Esophagus muscularis mucosa (tissue), 4 donors: ENCODE measurements at regions not wholly inside any gene's neighbourhood (a gene's known extent, or its start where the extent isn't known, plus 50 kb on each side); places are given as distances from the start of the nearest gene placed in this dataset.

Source experiments
- DNase-seq: peaks from one replicate; pipeline ENCODE4 v3.0.0-alpha.2; 2017; ENCODE audit errors: extremely low spot score
- H3K27ac ChIP-seq, 4 donors: fragments of 200-600 bp; sonication (generic); replicated peaks in 1 of 4; 1 replicate in 3 of 4; 2 replicates in 1 of 4; pipeline ENCODE4 v1.5.1; 2016 to 2019; ENCODE audit warnings: mild to moderate bottlenecking in 1 of 4
- H3K27me3 ChIP-seq, 4 donors: fragments of 200-600 bp; sonication (generic); one replicate each; pipeline versions ENCODE4 v1.5.1 to v1.6.0; 2016 to 2019
- H3K36me3 ChIP-seq, 4 donors: fragments of 200-600 bp; sonication (generic); one replicate each; pipeline ENCODE4 v1.5.1; 2016 to 2019
- H3K4me1 ChIP-seq, 4 donors: fragments of 200-600 bp; sonication (generic); one replicate each; pipeline ENCODE4 v1.5.1; 2016 to 2019
- H3K4me3 ChIP-seq, 4 donors: fragments of 200-600 bp; sonication (generic); 1 replicate in 2 of 4; 2 replicates in 2 of 4; pipeline ENCODE4 v1.5.1; 2016 to 2019; ENCODE audit warnings: mild to moderate bottlenecking in 4 of 4, moderate library complexity in 1 of 4
- H3K9me3 ChIP-seq, 4 donors: fragments of 200-600 bp; sonication (generic); 1 replicate in 3 of 4; 2 replicates in 1 of 4; pipeline ENCODE4 v1.5.1; 2016 to 2019
- CTCF ChIP-seq, 3 experiments: fragments of 200-600 bp in 2 of 3; fragments of 450-650 bp in 1 of 3; sonication (generic) in 2 of 3; IDR thresholded peaks; one replicate each; pipeline ENCODE4 v1.5.1; 2017 to 2019; ENCODE audit warnings: antibody characterized with exemption in 3 of 3, mild to moderate bottlenecking in 2 of 3, moderate library complexity in 1 of 3
- EP300 ChIP-seq: sonication (generic); formaldehyde crosslinking; IDR thresholded peaks from one replicate; pipeline ENCODE4 v1.6.1; 2017; ENCODE audit warnings: antibody characterized with exemption
- POLR2A ChIP-seq: fragments of 450-650 bp; IDR thresholded peaks from one replicate; pipeline ENCODE4 v1.6.1; 2017; ENCODE audit warnings: antibody characterized with exemption, moderate library complexity, mild to moderate bottlenecking, low read depth
- POLR2AphosphoS5 ChIP-seq, 2 donors: sonication (generic); formaldehyde crosslinking; IDR thresholded peaks; one replicate each; pipeline ENCODE4 v1.6.1; 2017; ENCODE audit warnings: antibody characterized with exemption in 2 of 2
- WGBS: methylation state at CpG from one replicate; pipeline ENCODE4 v1.1.5; 2018; 5-methylcytosine and 5-hydroxymethylcytosine counted together
- intact Hi-C: fragments of 100-400 bp; cut with DNase I; formaldehyde crosslinking; loops from one replicate; pipeline ENCODE4 v1.15.1; 2023

DNA sequence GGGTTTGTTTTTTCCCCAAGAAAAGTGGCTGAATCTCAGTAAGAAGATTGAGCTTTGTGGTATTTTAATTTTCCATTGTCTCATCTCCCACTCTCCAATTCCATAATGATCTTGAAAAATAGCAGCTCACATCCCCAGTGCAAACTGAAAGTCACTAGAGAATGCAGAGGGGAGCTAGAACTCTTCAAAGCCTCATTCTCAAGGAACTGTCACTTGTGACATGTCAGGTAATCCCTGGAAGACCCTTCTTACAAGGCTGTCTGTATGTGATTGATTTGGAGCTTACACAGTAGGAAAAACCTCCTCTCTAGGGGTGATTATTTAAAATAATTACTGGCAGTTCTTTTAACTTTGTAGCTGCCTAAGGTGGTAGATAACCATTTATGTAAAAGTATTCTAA is 420.4 kb downstream of the CDH26 start:
- no peak for DNase-seq
- H3K36me3 ChIP-seq: no peaks in the 10 kb centered on the region
- TF ChIP-seq EP300 (no peak), CTCF (IDR thresholded peaks at IDR 0.05) (no peak), POLR2A (no peak), POLR2AphosphoS5 (IDR thresholded peaks at IDR 0.05) (no peak)
- H3K27ac ChIP-seq: no peak overlapping the region
- intact Hi-C loops: no loop called here
- no peak overlapping the region for H3K4me3 ChIP-seq
- H3K27me3 ChIP-seq: peaks cover 0 to 11% (median 0%) of the 10 kb centered on the region in 4 donors
- no peaks in the 10 kb centered on the region for H3K4me1 ChIP-seq
- peaks cover 0 to 4% (median 1%) of the 10 kb centered on the region in 4 donors for H3K9me3 ChIP-seq

- no peaks in the 10 kb centered on the region for H3K4me1 ChIP-seq
- H3K36me3 ChIP-seq: no peaks in the 10 kb centered on the region
- peaks cover 0 to 8% (median 2%) of the 10 kb centered on the region in 4 donors for H3K9me3 ChIP-seq
- 72% methylated on average over 3 of the region's 3 CpGs for WGBS
- H3K27ac ChIP-seq: no peak overlapping the region
- DNase-seq: no peak
- no peak for TF ChIP-seq CTCF (IDR thresholded peaks at IDR 0.05)
- no peak for TF ChIP-seq POLR2A
- no peak for TF ChIP-seq POLR2AphosphoS5 (IDR thresholded peaks at IDR 0.05)
- TF ChIP-seq EP300: no peak
- intact Hi-C loops: no loop called here
- no peak overlapping the region for H3K4me3 ChIP-seq
- H3K27me3 ChIP-seq: peaks cover 0 to 5% (median 0%) of the 10 kb centered on the region in 4 donors
Observed at GRCh38 chr20:60381643-60382400, 423.6 kb downstream of the CDH26 start.

DNA sequence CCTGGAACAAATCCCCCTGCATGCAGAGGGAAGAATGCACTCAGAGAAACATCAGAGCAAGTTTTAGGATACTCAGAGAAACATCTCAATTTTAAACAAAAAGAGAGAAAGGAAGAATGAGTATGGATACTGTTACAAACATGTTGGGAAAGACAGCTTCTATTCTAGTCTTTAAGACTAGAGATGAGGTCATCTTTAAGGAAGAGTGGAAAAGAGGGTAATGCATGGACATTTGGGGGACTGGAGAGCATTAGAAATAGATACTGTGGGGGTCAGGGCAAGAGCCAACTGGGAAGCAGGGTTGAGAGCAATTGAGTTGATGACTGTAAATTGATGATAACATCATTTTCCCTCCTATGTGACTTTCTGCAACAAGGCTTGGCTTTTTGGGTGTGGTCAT is 431.2 kb downstream of the CDH26 start:
- H3K4me1 ChIP-seq: no peaks in the 10 kb centered on the region
- H3K9me3 ChIP-seq: no peaks in the 10 kb centered on the region
- no peak overlapping the region for H3K27ac ChIP-seq
- no peak for DNase-seq
- H3K36me3 ChIP-seq: no peaks in the 10 kb centered on the region
- H3K27me3 ChIP-seq: no peaks in the 10 kb centered on the region
- no peak overlapping the region for H3K4me3 ChIP-seq
- intact Hi-C loops: no loop called here
- TF ChIP-seq CTCF (IDR thresholded peaks at IDR 0.05) (no peak), POLR2AphosphoS5 (IDR thresholded peaks at IDR 0.05) (no peak)

GRCh38 chr20:60389882-60390281 is 431.7 kb downstream of the CDH26 start:
- TF ChIP-seq POLR2A (no peak), POLR2AphosphoS5 (IDR thresholded peaks at IDR 0.05) (no peak), EP300 (no peak), CTCF (IDR thresholded peaks at IDR 0.05) (no peak)
- DNase-seq: no peak
- H3K9me3 ChIP-seq: no peaks in the 10 kb centered on the region
- no peaks in the 10 kb centered on the region for H3K27me3 ChIP-seq
- no peak overlapping the region for H3K4me3 ChIP-seq
- WGBS: 66% methylated on average over 7 of the region's 7 CpGs
- intact Hi-C loops: no loop called here
- no peaks in the 10 kb centered on the region for H3K36me3 ChIP-seq
- no peaks in the 10 kb centered on the region for H3K4me1 ChIP-seq
- no peak overlapping the region for H3K27ac ChIP-seq

DNA sequence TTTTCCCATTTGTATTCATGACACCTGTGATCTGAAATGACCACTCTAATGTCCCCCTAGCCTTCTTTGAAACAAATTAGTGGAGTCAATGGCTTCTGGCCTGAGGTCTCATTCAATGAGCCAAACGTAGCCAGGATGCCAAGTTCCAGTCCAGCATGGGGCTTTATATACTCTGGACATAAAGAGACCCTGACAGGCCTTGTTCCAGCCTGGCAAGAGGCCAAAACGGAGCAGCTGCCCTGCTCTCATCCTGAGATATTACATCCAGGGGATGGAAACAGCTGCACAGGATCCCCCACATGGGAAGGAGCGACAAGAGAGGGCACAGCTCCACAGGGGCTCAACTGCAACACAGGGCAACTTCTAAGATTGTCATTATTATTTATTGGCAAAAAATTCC is 437.8 kb downstream of the CDH26 start:
- H3K4me3 ChIP-seq: no peak overlapping the region
- no peak for DNase-seq
- no peaks in the 10 kb centered on the region for H3K27me3 ChIP-seq
- peaks cover 0 to 9% (median 0%) of the 10 kb centered on the region in 4 donors for H3K9me3 ChIP-seq
- intact Hi-C loops: no loop called here
- H3K4me1 ChIP-seq: no peaks in the 10 kb centered on the region
- H3K36me3 ChIP-seq: no peaks in the 10 kb centered on the region
- H3K27ac ChIP-seq: no peak overlapping the region
- no peak for TF ChIP-seq POLR2A
- TF ChIP-seq EP300: no peak
- no peak for TF ChIP-seq POLR2AphosphoS5 (IDR thresholded peaks at IDR 0.05)
- no peak for TF ChIP-seq CTCF (IDR thresholded peaks at IDR 0.05)
- WGBS: 20% methylated on average over 2 of the region's 3 CpGs
